ENCODE measurements at regions not wholly inside any gene's neighbourhood (a gene's known extent, or its start where the extent isn't known, plus 50 kb on each side); places are given as distances from the start of the nearest gene placed in this dataset.
"Not testable (repeated sequence)": the region's sequence is repeated elsewhere in the genome, so short reads cannot be mapped to it uniquely, and the experiment has no call there.

GRCh38 chrX:41003506-41004270 lies 81.6 kb upstream of the USP9X start:
- peaks cover 3 to 9% (median 8%) of the 10 kb centered on the region in 3 donors for H3K4me1 Mint-ChIP-seq
- CTCF ChIA-PET = no interaction called here

GRCh38 chrX:41005445-41005992 lies 79.7 kb upstream of the USP9X start:
- no peak overlapping the region for H3K4me3 Mint-ChIP-seq
- peaks cover 0 to 29% of the 10 kb centered on the region in 2 donors for H3K27me3 Mint-ChIP-seq
- ChIA-PET POLR2A (no interaction called here), CTCF (no interaction called here)
- H3K27ac Mint-ChIP-seq = no peak overlapping the region
- peaks cover 2 to 13% of the 10 kb centered on the region in 2 experiments for H3K4me1 ChIP-seq (ENCODE audit: control insufficient read depth in 1 of 2, extremely low read depth in 1 of 2, insufficient read depth in 2 of 2, low read length in 2 of 2)
- H3K27ac ChIP-seq (ENCODE audit: low read length) = no peak overlapping the region
- peaks cover 10 to 16% (median 10%) of the 10 kb centered on the region in 3 donors for H3K4me1 Mint-ChIP-seq
- no peaks in the 10 kb centered on the region for H3K36me3 ChIP-seq (ENCODE audit: control insufficient read depth in 2 of 2, extremely low read depth in 1 of 2, insufficient read depth in 1 of 2, low read length in 1 of 2)
- no peaks in the 10 kb centered on the region for H3K9me3 ChIP-seq
- ATAC-seq (replicated peaks in 1 of 4) = no peak
- H3K9me3 Mint-ChIP-seq = no peaks in the 10 kb centered on the region
- no peaks in the 10 kb centered on the region for H3K36me3 Mint-ChIP-seq
- 0% methylated on average over 1 of the region's 3 CpGs for WGBS (ENCODE audit: insufficient coverage)
- no peak overlapping the region for H3K4me3 ChIP-seq (ENCODE audit: control insufficient read depth in 1 of 2, extremely low read depth in 1 of 2, low read length in 1 of 2)
- DNase-seq = no peak
- H3K27me3 ChIP-seq (replicated peaks in 1 of 2; ENCODE audit: control insufficient read depth in 2 of 2, extremely low read depth in 1 of 2, insufficient read depth in 2 of 2, low read length in 1 of 2) = no peaks in the 10 kb centered on the region

More at GRCh38 chrX:41003506-41004270, 81.6 kb upstream of the USP9X start:
- Mint-ChIP-seq H3K4me3 (no peak overlapping the region), H3K9me3 (no peaks in the 10 kb centered on the region), H3K36me3 (no peaks in the 10 kb centered on the region), H3K27me3 (peaks cover 0 to 28% of the 10 kb centered on the region in 2 donors), H3K27ac (no peak overlapping the region)
- WGBS (ENCODE audit: insufficient coverage) = no CpG with 5 or more reads among the region's 3 CpGs
- POLR2A ChIA-PET = no interaction called here
- H3K27ac ChIP-seq (ENCODE audit: low read length) = no peak overlapping the region
- H3K27me3 ChIP-seq (replicated peaks in 1 of 2; ENCODE audit: control insufficient read depth in 2 of 2, extremely low read depth in 1 of 2, insufficient read depth in 2 of 2, low read length in 1 of 2) = no peaks in the 10 kb centered on the region
- H3K9me3 ChIP-seq = no peaks in the 10 kb centered on the region
- H3K36me3 ChIP-seq (ENCODE audit: control insufficient read depth in 2 of 2, extremely low read depth in 1 of 2, insufficient read depth in 1 of 2, low read length in 1 of 2) = no peaks in the 10 kb centered on the region
- DNase-seq = no peak
- peaks cover 2 to 3% of the 10 kb centered on the region in 2 experiments for H3K4me1 ChIP-seq (ENCODE audit: control insufficient read depth in 1 of 2, extremely low read depth in 1 of 2, insufficient read depth in 2 of 2, low read length in 2 of 2)
- no peak for ATAC-seq (replicated peaks in 1 of 4)
- H3K4me3 ChIP-seq (ENCODE audit: control insufficient read depth in 1 of 2, extremely low read depth in 1 of 2, low read length in 1 of 2) = no peak overlapping the region

GRCh38 chrX:41009850-41010846 lies 75.1 kb upstream of the USP9X start:
- Mint-ChIP-seq H3K36me3 (no peaks in the 10 kb centered on the region), H3K9me3 (no peaks in the 10 kb centered on the region), H3K27me3 (peaks cover 0 to 37% of the 10 kb centered on the region in 2 donors), H3K27ac (peak overlapping the region; percentile 87 to 89), H3K4me1 (peaks cover 14 to 27% (median 20%) of the 10 kb centered on the region in 3 donors), H3K4me3 (peak overlapping the region; percentile 62 to 67 (median 63))
- Histone ChIP-seq H3K27me3 (replicated peaks in 1 of 2; ENCODE audit: control insufficient read depth in 2 of 2, extremely low read depth in 1 of 2, insufficient read depth in 2 of 2, low read length in 1 of 2) (no peaks in the 10 kb centered on the region), H3K36me3 (ENCODE audit: control insufficient read depth in 2 of 2, extremely low read depth in 1 of 2, insufficient read depth in 1 of 2, low read length in 1 of 2) (no peaks in the 10 kb centered on the region), H3K4me3 (ENCODE audit: control insufficient read depth in 1 of 2, extremely low read depth in 1 of 2, low read length in 1 of 2) (peak overlapping the region; percentile 33 to 43), H3K4me1 (ENCODE audit: control insufficient read depth in 1 of 2, extremely low read depth in 1 of 2, insufficient read depth in 2 of 2, low read length in 2 of 2) (peaks cover 2 to 15% of the 10 kb centered on the region in 2 experiments), H3K9me3 (no peaks in the 10 kb centered on the region), H3K27ac (ENCODE audit: low read length) (peak overlapping the region; percentile 79)
- CTCF ChIA-PET = interaction anchor here in 1 of 2 donors (0.6 to 2.1 kb wide), 7 partner anchors 75 to 1124 kb away, joined by 3 to 6 read pairs (median 3); partner anchors contain the start of gene USP9X
- DNase-seq = peak; percentile 12 to 68 (median 41)
- POLR2A ChIA-PET = interaction anchor here in 1 of 2 donors (0.6 kb wide), 1 partner anchor 100 kb away, joined by 3 read pairs; no protein-coding TSS in a partner anchor
- WGBS (ENCODE audit: insufficient coverage) = 21% methylated on average over 9 of the region's 28 CpGs
- ATAC-seq (replicated peaks in 1 of 4) = peak; percentile 83 to 93 (median 92)

GRCh38 chrX:41014776-41015360 lies 70.4 kb upstream of the USP9X start:
- ChIA-PET CTCF (no interaction called here), POLR2A (no interaction called here)
- no peaks in the 10 kb centered on the region for H3K9me3 ChIP-seq
- DNase-seq (no peak), ATAC-seq (replicated peaks in 1 of 4) (no peak)
- Mint-ChIP-seq H3K27me3 (peaks cover 0 to 38% of the 10 kb centered on the region in 2 donors), H3K36me3 (no peaks in the 10 kb centered on the region), H3K4me3 (no peak overlapping the region), H3K4me1 (peaks cover 9 to 16% (median 11%) of the 10 kb centered on the region in 3 donors), H3K27ac (peak overlapping the region in 1 of 2 donors; percentile 57), H3K9me3 (no peaks in the 10 kb centered on the region)
- no peaks in the 10 kb centered on the region for H3K36me3 ChIP-seq (ENCODE audit: control insufficient read depth in 2 of 2, extremely low read depth in 1 of 2, insufficient read depth in 1 of 2, low read length in 1 of 2)
- peaks cover 0 to 8% of the 10 kb centered on the region in 2 experiments for H3K4me1 ChIP-seq (ENCODE audit: control insufficient read depth in 1 of 2, extremely low read depth in 1 of 2, insufficient read depth in 2 of 2, low read length in 2 of 2)
- WGBS (ENCODE audit: insufficient coverage) = no CpG with 5 or more reads among the region's 5 CpGs
- H3K27ac ChIP-seq (ENCODE audit: low read length) = no peak overlapping the region
- H3K4me3 ChIP-seq (ENCODE audit: control insufficient read depth in 1 of 2, extremely low read depth in 1 of 2, low read length in 1 of 2) = no peak overlapping the region
- H3K27me3 ChIP-seq (replicated peaks in 1 of 2; ENCODE audit: control insufficient read depth in 2 of 2, extremely low read depth in 1 of 2, insufficient read depth in 2 of 2, low read length in 1 of 2) = no peaks in the 10 kb centered on the region

- CTCF ChIA-PET = interaction anchor here in 1 of 2 donors (0.7 kb wide), 1 partner anchor 18 kb away, joined by 5 read pairs; no protein-coding TSS in a partner anchor
Observed at GRCh38 chrX:41017785-41018184, 67.5 kb upstream of the USP9X start.

More at GRCh38 chrX:41017785-41018184, 67.5 kb upstream of the USP9X start:
- H3K27ac ChIP-seq (ENCODE audit: low read length); H3K36me3 ChIP-seq (ENCODE audit: control insufficient read depth in 2 of 2, extremely low read depth in 1 of 2, insufficient read depth in 1 of 2, low read length in 1 of 2); H3K4me1 ChIP-seq (ENCODE audit: control insufficient read depth in 1 of 2, extremely low read depth in 1 of 2, insufficient read depth in 2 of 2, low read length in 2 of 2); H3K27ac Mint-ChIP-seq; H3K27me3 ChIP-seq (replicated peaks in 1 of 2; ENCODE audit: control insufficient read depth in 2 of 2, extremely low read depth in 1 of 2, insufficient read depth in 2 of 2, low read length in 1 of 2); H3K4me3 ChIP-seq (ENCODE audit: control insufficient read depth in 1 of 2, extremely low read depth in 1 of 2, low read length in 1 of 2); H3K9me3 ChIP-seq; POLR2A ChIA-PET; H3K36me3 Mint-ChIP-seq; H3K4me3 Mint-ChIP-seq; DNase-seq; H3K9me3 Mint-ChIP-seq; H3K4me1 Mint-ChIP-seq; ATAC-seq (replicated peaks in 1 of 4): not testable (repeated sequence)
- peaks cover 0 to 26% of the 10 kb centered on the region in 2 donors for H3K27me3 Mint-ChIP-seq
- WGBS (ENCODE audit: insufficient coverage) = 100% methylated on average over 1 of the region's 6 CpGs
